GM12873 (cell line): ENCODE measurements at regions not wholly inside any gene's neighbourhood (a gene's known extent, or its start where the extent isn't known, plus 50 kb on each side); places are given as distances from the start of the nearest gene placed in this dataset.

Experiments
- CTCF ChIP-seq: IDR thresholded peaks from 2 replicates; pipeline ENCODE4 v1.5.1; 2012; ENCODE audit warnings: low read depth, mild to moderate bottlenecking, moderate library complexity, low read length, control low read depth; ENCODE audit not compliant: insufficient read depth; ENCODE audit errors: missing control alignments

DNA sequence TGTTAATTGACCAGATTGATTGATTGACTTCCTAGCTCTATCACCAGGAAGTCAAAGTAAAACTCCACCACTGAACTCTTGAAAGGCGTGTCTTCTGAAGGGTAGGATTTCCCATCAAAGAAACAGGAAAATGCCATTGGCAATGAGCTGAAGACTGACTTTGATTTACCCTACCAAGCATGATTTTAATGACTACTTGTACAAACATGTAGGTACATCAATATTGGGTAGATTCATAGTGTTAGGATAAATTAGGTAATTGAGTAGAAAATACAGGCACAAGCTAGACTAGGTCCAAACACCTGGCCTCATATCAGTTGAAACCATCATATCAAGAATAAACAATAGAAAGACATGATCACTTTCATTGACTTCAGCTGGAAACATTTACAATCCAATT, 53.2 kb upstream of the ATXN3L start:
- no peak for TF ChIP-seq CTCF

- TF ChIP-seq CTCF = no peak
Measured at GRCh38 chrX:13372203-13372980, 52.5 kb upstream of the ATXN3L start.

DNA sequence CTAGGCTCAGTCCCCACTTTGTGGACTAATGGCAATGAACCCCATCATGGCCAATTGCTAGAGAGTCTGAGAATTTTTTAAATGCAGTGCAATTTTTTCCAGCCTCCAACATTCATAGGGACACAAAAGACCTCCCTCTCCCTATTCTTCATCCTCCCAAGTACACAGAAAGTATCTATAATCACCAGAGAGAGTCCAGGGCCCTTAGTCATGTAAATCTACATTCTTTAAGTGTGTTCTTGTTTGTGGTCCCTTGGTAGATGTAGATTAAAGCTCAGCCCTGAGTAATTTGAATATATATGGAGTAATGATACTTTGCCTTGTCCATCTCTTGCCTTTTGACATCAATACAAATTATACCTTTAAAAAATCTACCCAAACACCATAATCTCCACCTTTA, 51.3 kb upstream of the ATXN3L start:
- no peak for TF ChIP-seq CTCF

- no peak for TF ChIP-seq CTCF
Measured at GRCh38 chrX:13370713-13371112, 50.9 kb upstream of the ATXN3L start.
